Nephron (organoid): ENCODE measurements at regions not wholly inside any gene's neighbourhood (a gene's known extent, or its start where the extent isn't known, plus 50 kb on each side); places are given as distances from the start of the nearest gene placed in this dataset.

Source experiments
- H3K27ac Mint-ChIP-seq, 3 experiments: 2 replicates each; pipeline ENCODE4 v1.8.0; 2020; ENCODE audit warnings: mixed read lengths in 3 of 3, mild to moderate bottlenecking in 2 of 3, moderate library complexity in 1 of 3
- H3K27me3 Mint-ChIP-seq: 2 replicates; pipeline ENCODE4 v1.8.0; 2021; ENCODE audit warnings: low read depth, mild to moderate bottlenecking, moderate library complexity, mixed read lengths
- H3K36me3 Mint-ChIP-seq: 2 replicates; pipeline ENCODE4 v1.8.0; 2020; ENCODE audit warnings: low read depth, mixed read lengths
- H3K4me1 Mint-ChIP-seq: 2 replicates; pipeline ENCODE4 v1.8.0; 2020; ENCODE audit warnings: mixed read lengths
- H3K4me3 Mint-ChIP-seq, 3 experiments: 2 replicates each; pipeline ENCODE4 v1.8.0; 2020; ENCODE audit warnings: mild to moderate bottlenecking in 3 of 3, mixed read lengths in 3 of 3, moderate library complexity in 2 of 3
- H3K9me3 Mint-ChIP-seq: 2 replicates; pipeline ENCODE4 v1.8.0; 2020; ENCODE audit warnings: mixed read lengths
- TF ChIP-seq, protein P1 (sequence below), 3 experiments: fragments of 200-600 bp; sonication (generic); IDR thresholded peaks; one replicate each; pipeline ENCODE4 v1.5.0; 2021; ENCODE audit warnings: antibody characterized with exemption in 3 of 3; ENCODE audit not compliant: unreplicated experiment in 3 of 3

DNA sequence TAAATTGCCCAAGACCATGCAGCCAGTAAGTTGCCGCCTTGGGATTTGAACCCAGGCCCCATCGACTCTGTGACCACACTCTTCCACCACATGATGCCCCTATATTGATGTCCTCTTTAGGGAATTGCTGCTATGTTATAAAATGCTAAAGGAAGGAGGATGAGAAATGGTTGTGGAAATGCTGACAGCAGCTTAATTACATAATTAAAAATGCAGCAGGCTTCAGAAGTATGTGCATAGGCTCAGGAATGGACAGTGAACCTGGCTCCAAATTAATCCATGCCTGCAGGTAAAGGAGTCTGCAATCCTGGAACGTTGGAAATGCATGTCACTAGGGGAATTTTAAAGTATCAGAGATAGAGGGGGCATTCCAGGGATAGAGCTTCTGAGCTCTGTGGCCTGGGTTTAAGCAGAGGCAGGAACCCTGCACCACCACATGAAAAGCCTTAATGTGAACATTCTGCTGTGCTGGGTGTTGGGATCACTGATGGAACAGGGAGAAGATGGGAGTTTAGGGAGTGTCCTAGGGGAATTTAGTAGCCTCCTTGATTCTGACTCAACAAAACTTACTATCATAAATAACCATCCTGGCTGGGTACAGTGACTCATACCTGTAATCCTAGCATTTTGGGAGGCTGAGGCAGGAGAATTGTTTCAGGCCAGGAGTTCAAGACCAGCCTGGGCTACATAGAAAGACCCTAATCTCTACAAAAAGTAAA is 76.1 kb upstream of the CCDC85A start:
- Mint-ChIP-seq H3K4me1 (no peaks in the 10 kb centered on the region), H3K27ac (no peak overlapping the region), H3K36me3 (no peaks in the 10 kb centered on the region), H3K27me3 (no peaks in the 10 kb centered on the region), H3K4me3 (no peak overlapping the region), H3K9me3 (no peaks in the 10 kb centered on the region)
- TF ChIP-seq, protein P1, sequence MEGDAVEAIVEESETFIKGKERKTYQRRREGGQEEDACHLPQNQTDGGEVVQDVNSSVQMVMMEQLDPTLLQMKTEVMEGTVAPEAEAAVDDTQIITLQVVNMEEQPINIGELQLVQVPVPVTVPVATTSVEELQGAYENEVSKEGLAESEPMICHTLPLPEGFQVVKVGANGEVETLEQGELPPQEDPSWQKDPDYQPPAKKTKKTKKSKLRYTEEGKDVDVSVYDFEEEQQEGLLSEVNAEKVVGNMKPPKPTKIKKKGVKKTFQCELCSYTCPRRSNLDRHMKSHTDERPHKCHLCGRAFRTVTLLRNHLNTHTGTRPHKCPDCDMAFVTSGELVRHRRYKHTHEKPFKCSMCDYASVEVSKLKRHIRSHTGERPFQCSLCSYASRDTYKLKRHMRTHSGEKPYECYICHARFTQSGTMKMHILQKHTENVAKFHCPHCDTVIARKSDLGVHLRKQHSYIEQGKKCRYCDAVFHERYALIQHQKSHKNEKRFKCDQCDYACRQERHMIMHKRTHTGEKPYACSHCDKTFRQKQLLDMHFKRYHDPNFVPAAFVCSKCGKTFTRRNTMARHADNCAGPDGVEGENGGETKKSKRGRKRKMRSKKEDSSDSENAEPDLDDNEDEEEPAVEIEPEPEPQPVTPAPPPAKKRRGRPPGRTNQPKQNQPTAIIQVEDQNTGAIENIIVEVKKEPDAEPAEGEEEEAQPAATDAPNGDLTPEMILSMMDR (IDR thresholded peaks at IDR 0.05; ENCODE audit: unreplicated experiment in 3 of 3), result no peak

DNA sequence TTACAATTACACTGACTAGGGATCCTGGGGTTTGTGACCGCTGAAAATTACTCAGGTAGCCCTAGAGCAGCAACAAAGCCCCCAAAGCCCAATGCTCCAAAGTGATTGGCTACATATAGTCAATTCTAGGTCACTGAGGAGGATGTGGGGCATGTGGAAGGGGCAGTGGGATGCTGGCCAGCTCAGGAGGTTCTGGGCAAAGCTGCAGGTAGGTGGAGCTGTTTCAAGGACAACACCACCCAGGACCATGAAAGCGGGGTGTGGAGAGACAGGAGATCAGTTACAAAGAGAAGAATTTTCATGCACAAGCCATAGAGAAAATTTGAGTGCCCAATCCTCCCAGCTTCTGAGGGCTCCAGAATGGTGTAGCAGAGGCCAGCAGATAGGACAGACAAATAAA is 75.0 kb upstream of the CCDC85A start:
- Mint-ChIP-seq H3K27me3 (no peaks in the 10 kb centered on the region), H3K27ac (no peak overlapping the region), H3K36me3 (no peaks in the 10 kb centered on the region), H3K4me1 (peaks cover 10% of the 10 kb centered on the region), H3K4me3 (no peak overlapping the region), H3K9me3 (no peaks in the 10 kb centered on the region)
- TF ChIP-seq, protein P1 (IDR thresholded peaks at IDR 0.05; ENCODE audit: unreplicated experiment in 3 of 3), result no peak

GRCh38 chr2:56109994-56110393 is 73.8 kb upstream of the CCDC85A start:
- no peak overlapping the region for H3K27ac Mint-ChIP-seq
- H3K4me1 Mint-ChIP-seq, result peaks cover 14% of the 10 kb centered on the region

GRCh38 chr2:56113382-56113975 is 70.3 kb upstream of the CCDC85A start:
- TF ChIP-seq, protein P1 (IDR thresholded peaks at IDR 0.05; ENCODE audit: unreplicated experiment in 3 of 3), result no peak
- no peaks in the 10 kb centered on the region for H3K36me3 Mint-ChIP-seq

More at GRCh38 chr2:56109994-56110393, 73.8 kb upstream of the CCDC85A start:
- H3K27me3 Mint-ChIP-seq, result no peaks in the 10 kb centered on the region
- no peaks in the 10 kb centered on the region for H3K9me3 Mint-ChIP-seq
- H3K36me3 Mint-ChIP-seq, result no peaks in the 10 kb centered on the region
- H3K4me3 Mint-ChIP-seq, result no peak overlapping the region
- TF ChIP-seq, protein P1 (IDR thresholded peaks at IDR 0.05; ENCODE audit: unreplicated experiment in 3 of 3), result no peak

DNA sequence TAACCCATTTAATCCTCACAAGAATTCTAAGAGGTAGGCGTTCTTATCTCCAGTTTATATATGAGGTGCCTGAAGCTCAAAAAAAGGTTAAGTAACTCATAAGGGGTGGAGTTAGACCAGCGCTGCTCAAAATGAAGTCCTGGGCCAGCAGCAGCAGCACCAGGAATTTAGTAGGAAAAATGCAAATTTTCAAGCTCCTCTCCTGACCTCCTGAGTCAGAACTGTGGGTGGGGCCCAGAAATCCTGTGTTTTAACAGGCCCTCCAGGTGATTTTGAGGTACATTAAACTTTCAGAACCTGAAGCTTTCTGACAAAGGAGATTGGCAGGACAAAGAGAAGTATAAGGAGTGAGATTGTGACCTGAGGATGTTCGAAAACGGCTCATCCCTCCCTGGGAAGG is 66.0 kb upstream of the CCDC85A start:
- Mint-ChIP-seq H3K36me3 (no peaks in the 10 kb centered on the region), H3K4me3 (no peak overlapping the region), H3K4me1 (peaks cover 14% of the 10 kb centered on the region), H3K27ac (no peak overlapping the region), H3K9me3 (no peaks in the 10 kb centered on the region), H3K27me3 (no peaks in the 10 kb centered on the region)
- TF ChIP-seq, protein P1 (IDR thresholded peaks at IDR 0.05; ENCODE audit: unreplicated experiment in 3 of 3), result no peak

More at GRCh38 chr2:56113382-56113975, 70.3 kb upstream of the CCDC85A start:
- H3K4me3 Mint-ChIP-seq, result no peak overlapping the region
- H3K9me3 Mint-ChIP-seq, result no peaks in the 10 kb centered on the region
- no peaks in the 10 kb centered on the region for H3K27me3 Mint-ChIP-seq
- H3K27ac Mint-ChIP-seq, result peak overlapping the region in 1 of 3 experiments; percentile 3
- peaks cover 14% of the 10 kb centered on the region for H3K4me1 Mint-ChIP-seq

- Mint-ChIP-seq H3K36me3 (no peaks in the 10 kb centered on the region), H3K4me3 (no peak overlapping the region), H3K9me3 (no peaks in the 10 kb centered on the region), H3K27ac (peak overlapping the region in 1 of 3 experiments; percentile 62), H3K27me3 (no peaks in the 10 kb centered on the region), H3K4me1 (peaks cover 7% of the 10 kb centered on the region)
- TF ChIP-seq, protein P1 (IDR thresholded peaks at IDR 0.05; ENCODE audit: unreplicated experiment in 3 of 3), result no peak
These were observed 65.3 kb upstream of the CCDC85A start for GRCh38 chr2:56118474-56118873.
